IPS-NIHi7 (cell line): ENCODE measurements at regions not wholly inside any gene's neighbourhood (a gene's known extent, or its start where the extent isn't known, plus 50 kb on each side); places are given as distances from the start of the nearest gene placed in this dataset.
A peak's percentile ranks its signal among the peaks of the same experiment; 100 is the strongest.

Experiments used
- DNase-seq: peaks from one replicate; pipeline ENCODE4 v3.0.0; 2012; ENCODE audit warnings: mixed read lengths; ENCODE audit errors: extremely low spot score

- DNase-seq = no peak
Measured at GRCh38 chr2:156647377-156648010, 211.3 kb downstream of the GPD2 start.

GRCh38 chr2:156648522-156648921, 212.3 kb downstream of the GPD2 start:
- DNase-seq = no peak

GRCh38 chr2:156649596-156649995, 213.4 kb downstream of the GPD2 start:
- DNase-seq = no peak

- DNase-seq = no peak
Measured at GRCh38 chr2:156652691-156653090, 216.5 kb downstream of the GPD2 start.

- DNase-seq = no peak
Measured at GRCh38 chr2:156653675-156654074, 217.5 kb downstream of the GPD2 start.

GRCh38 chr2:156657809-156658208, 221.6 kb downstream of the GPD2 start:
- no peak for DNase-seq

- no peak for DNase-seq
Measured at GRCh38 chr2:156659694-156660093, 223.5 kb downstream of the GPD2 start.

GRCh38 chr2:156663757-156664409, 227.7 kb downstream of the GPD2 start:
- no peak for DNase-seq

- no peak for DNase-seq
Measured at GRCh38 chr2:156666130-156666785, 230.1 kb downstream of the GPD2 start.

GRCh38 chr2:156670104-156670503, 233.9 kb downstream of the GPD2 start:
- no peak for DNase-seq

GRCh38 chr2:156671706-156672361, 235.7 kb downstream of the GPD2 start:
- no peak for DNase-seq

- no peak for DNase-seq
Measured at GRCh38 chr2:156672556-156673332, 236.6 kb downstream of the GPD2 start.

GRCh38 chr2:156673333-156673615, 237.1 kb downstream of the GPD2 start:
- peak; percentile 23 for DNase-seq

GRCh38 chr2:156673981-156674380, 237.8 kb downstream of the GPD2 start:
- no peak for DNase-seq

GRCh38 chr2:156675896-156676295, 239.7 kb downstream of the GPD2 start:
- no peak for DNase-seq

GRCh38 chr2:156679820-156680219, 243.6 kb downstream of the GPD2 start:
- DNase-seq = no peak

GRCh38 chr2:156680266-156680665, 244.1 kb downstream of the GPD2 start:
- DNase-seq = no peak

GRCh38 chr2:156687126-156687525, 250.9 kb downstream of the GPD2 start:
- DNase-seq = no peak

GRCh38 chr2:156687715-156688114, 251.5 kb downstream of the GPD2 start:
- DNase-seq = no peak

- DNase-seq = no peak
Measured at GRCh38 chr2:156689939-156690338, 253.8 kb downstream of the GPD2 start.

GRCh38 chr2:156691014-156691413, 254.8 kb downstream of the GPD2 start:
- no peak for DNase-seq

GRCh38 chr2:156695020-156695419, 258.8 kb downstream of the GPD2 start:
- no peak for DNase-seq
